H9 (cell line): ENCODE measurements at regions not wholly inside any gene's neighbourhood (a gene's known extent, or its start where the extent isn't known, plus 50 kb on each side); places are given as distances from the start of the nearest gene placed in this dataset.

Source experiments
- DNase-seq: peaks from one replicate; pipeline ENCODE4 v3.0.0-alpha.2; 2017
- H2AFZ ChIP-seq: one replicate; pipeline ENCODE4 v1.6.1; 2013; ENCODE audit warnings: mild to moderate bottlenecking, low read length, control low read depth, moderate library complexity
- H2AK5ac ChIP-seq: 2 replicates; pipeline ENCODE4 v1.6.1; 2013; ENCODE audit warnings: low read length, control low read depth, mixed read lengths; ENCODE audit not compliant: insufficient read length
- H2BK120ac ChIP-seq: one replicate; pipeline ENCODE4 v1.6.1; 2013; ENCODE audit warnings: low read depth, mild to moderate bottlenecking, low read length, control low read depth, inconsistent platforms; ENCODE audit not compliant: poor library complexity, severe bottlenecking
- H2BK12ac ChIP-seq: 2 replicates; pipeline ENCODE4 v1.6.1; 2013; ENCODE audit warnings: low read length, control low read depth, mixed read lengths, low read depth; ENCODE audit not compliant: insufficient read length
- H2BK15ac ChIP-seq: 2 replicates; pipeline ENCODE4 v1.6.1; 2013; ENCODE audit warnings: low read depth, low read length, control low read depth
- H2BK20ac ChIP-seq: one replicate; pipeline ENCODE4 v1.6.1; 2013; ENCODE audit warnings: low read depth, mild to moderate bottlenecking, low read length, control low read depth, inconsistent platforms; ENCODE audit not compliant: poor library complexity, severe bottlenecking
- H2BK5ac ChIP-seq: 2 replicates; pipeline ENCODE4 v1.6.1; 2013; ENCODE audit warnings: low read length, control low read depth, mixed read lengths; ENCODE audit not compliant: insufficient read length
- H3K14ac ChIP-seq: 2 replicates; pipeline ENCODE4 v1.6.1; 2013; ENCODE audit warnings: low read length, control low read depth; ENCODE audit not compliant: insufficient read depth
- H3K18ac ChIP-seq: 2 replicates; pipeline ENCODE4 v1.6.1; 2013; ENCODE audit warnings: low read depth, mild to moderate bottlenecking, mixed read lengths, low read length, control low read depth; ENCODE audit not compliant: insufficient read length
- H3K23ac ChIP-seq: 2 replicates; pipeline ENCODE4 v1.6.1; 2013; ENCODE audit warnings: low read length, control low read depth, mixed read lengths, low read depth; ENCODE audit not compliant: insufficient read length
- H3K23me2 ChIP-seq: 2 replicates; pipeline ENCODE4 v1.6.1; 2013; ENCODE audit warnings: low read depth, mild to moderate bottlenecking, mixed read lengths, low read length, control low read depth; ENCODE audit not compliant: insufficient read length, poor library complexity, severe bottlenecking
- H3K27ac ChIP-seq: 2 replicates; pipeline ENCODE4 v1.5.1; 2013; ENCODE audit warnings: low read length, control low read depth, mixed read lengths, low read depth; ENCODE audit not compliant: insufficient read length
- H3K27me3 ChIP-seq: 2 replicates; pipeline ENCODE4 v1.6.1; 2013; ENCODE audit warnings: low read length, control low read depth, inconsistent platforms; ENCODE audit not compliant: insufficient read depth
- H3K4ac ChIP-seq: 2 replicates; pipeline ENCODE4 v1.6.1; 2013; ENCODE audit warnings: low read depth, mild to moderate bottlenecking, control low read depth, inconsistent platforms, low read length, moderate library complexity
- H3K4me1 ChIP-seq: 2 replicates; pipeline ENCODE4 v1.6.1; 2013; ENCODE audit warnings: low read length, control low read depth, inconsistent platforms; ENCODE audit not compliant: insufficient read depth
- H3K4me2 ChIP-seq: 2 replicates; pipeline ENCODE4 v1.6.1; 2013; ENCODE audit warnings: low read length, control low read depth, mixed read lengths; ENCODE audit not compliant: insufficient read length, insufficient read depth
- H3K56ac ChIP-seq: 2 replicates; pipeline ENCODE4 v1.6.1; 2013; ENCODE audit warnings: low read depth, mild to moderate bottlenecking, mixed read lengths, low read length, control low read depth; ENCODE audit not compliant: insufficient read length
- H3K79me1 ChIP-seq: 2 replicates; pipeline ENCODE4 v1.6.1; 2013; ENCODE audit warnings: low read depth, mild to moderate bottlenecking, moderate library complexity, low read length, control low read depth, inconsistent platforms; ENCODE audit not compliant: insufficient read depth, poor library complexity, severe bottlenecking
- H3K79me2 ChIP-seq: 2 replicates; pipeline ENCODE4 v1.6.1; 2013; ENCODE audit warnings: low read length, control low read depth, inconsistent platforms; ENCODE audit not compliant: insufficient read depth
- H3K9ac ChIP-seq: 2 replicates; pipeline ENCODE4 v1.6.1; 2013; ENCODE audit warnings: low read length, control low read depth, mixed read lengths; ENCODE audit not compliant: insufficient read length; ENCODE audit errors: extremely low read depth
- H3K9me3 ChIP-seq: one replicate; pipeline ENCODE4 v1.6.1; 2013; ENCODE audit warnings: low read depth, low read length, inconsistent platforms; ENCODE audit not compliant: control insufficient read depth
- H3T11ph ChIP-seq: one replicate; pipeline ENCODE4 v1.6.1; 2013; ENCODE audit warnings: mild to moderate bottlenecking, low read length, control low read depth, inconsistent platforms
- H4K20me1 ChIP-seq: one replicate; pipeline ENCODE4 v1.6.1; 2013; ENCODE audit not compliant: control insufficient read depth, insufficient read length, insufficient read depth
- H4K5ac ChIP-seq: 2 replicates; pipeline ENCODE4 v1.6.1; 2013; ENCODE audit warnings: low read depth, mild to moderate bottlenecking, mixed read lengths, low read length, control low read depth; ENCODE audit not compliant: insufficient read length
- H4K8ac ChIP-seq: replicated peaks from 2 replicates; pipeline ENCODE4 v1.6.1; 2013; ENCODE audit warnings: low read length, control low read depth, mixed read lengths, low read depth; ENCODE audit not compliant: insufficient read length
- H4K91ac ChIP-seq: 2 replicates; pipeline ENCODE4 v1.6.1; 2013; ENCODE audit warnings: low read depth, mild to moderate bottlenecking, moderate library complexity, mixed read lengths, low read length, control low read depth; ENCODE audit not compliant: insufficient read length
- H3K27ac Mint-ChIP-seq, 3 experiments: 2 replicates in 2 of 3; 3 replicates in 1 of 3; pipeline ENCODE4 v1.8.0; 2020 to 2021; ENCODE audit warnings: mixed read lengths in 3 of 3, mild to moderate bottlenecking in 1 of 3, moderate library complexity in 1 of 3
- H3K27me3 Mint-ChIP-seq: 2 replicates; pipeline ENCODE4 v1.8.0; 2021; ENCODE audit warnings: low read depth, mild to moderate bottlenecking, moderate library complexity, mixed read lengths
- H3K36me3 Mint-ChIP-seq, 3 experiments: 2 replicates in 2 of 3; 3 replicates in 1 of 3; pipeline ENCODE4 v1.8.0; 2020 to 2021; ENCODE audit warnings: low read depth in 3 of 3, mixed read lengths in 3 of 3; ENCODE audit not compliant: insufficient read depth in 1 of 3
- H3K4me1 Mint-ChIP-seq, 2 experiments: 2 replicates each; pipeline ENCODE4 v1.8.0; 2020; ENCODE audit warnings: mixed read lengths in 2 of 2
- H3K4me3 Mint-ChIP-seq, 2 experiments: 2 replicates in 1 of 2; 3 replicates in 1 of 2; pipeline ENCODE4 v1.8.0; 2020 to 2021; ENCODE audit warnings: mild to moderate bottlenecking in 2 of 2, mixed read lengths in 2 of 2, moderate library complexity in 1 of 2
- H3K9me3 Mint-ChIP-seq, 2 experiments: 2 replicates in 1 of 2; 3 replicates in 1 of 2; pipeline ENCODE4 v1.8.0; 2020; ENCODE audit warnings: mild to moderate bottlenecking in 2 of 2, mixed read lengths in 2 of 2, moderate library complexity in 1 of 2
- CTCF ChIP-seq: fragments of 200-600 bp; sonication (generic); conservative IDR thresholded peaks from 3 replicates; pipeline ENCODE4 v1.8.0; 2021; ENCODE audit warnings: antibody characterized with exemption, mild to moderate bottlenecking
- WGBS: extraction: QIAGEN DNeasy Blood & Tissue Kit; methylation state at CpG from one replicate; pipeline ENCODE4 v1.1.7; 2013; ENCODE audit warnings: missing lambda C conversion rate, low lambda C conversion rate, mixed read lengths; ENCODE audit not compliant: insufficient read length; ENCODE audit errors: extremely low coverage; 5-methylcytosine and 5-hydroxymethylcytosine counted together

GRCh38 chr13:104980586-104980985, 1554.9 kb downstream of the EFNB2 start:
- no peak for DNase-seq
- no CpG with 5 or more reads among the region's 2 CpGs for WGBS
- H3K27ac Mint-ChIP-seq = no peak overlapping the region

More at GRCh38 chr13:104980586-104980985, 1554.9 kb downstream of the EFNB2 start:
- Histone ChIP-seq H2BK15ac (no peak overlapping the region), H4K91ac (no peak overlapping the region), H3K27ac (no peak overlapping the region), H4K5ac (no peak overlapping the region), H3K79me2 (no peaks in the 10 kb centered on the region), H2AK5ac (no peak overlapping the region), H2AFZ (no peak overlapping the region), H4K8ac (no peak overlapping the region), H3K4me2 (no peak overlapping the region), H3K9ac (no peak overlapping the region), H2BK12ac (no peak overlapping the region), H3K14ac (no peak overlapping the region), H2BK20ac (no peak overlapping the region), H3K4me1 (no peaks in the 10 kb centered on the region), H2BK120ac (no peak overlapping the region), H3K23me2 (no peaks in the 10 kb centered on the region), H3K23ac (no peak overlapping the region), H3K9me3 (no peaks in the 10 kb centered on the region), H3K56ac (no peak overlapping the region), H3K4ac (no peak overlapping the region), H2BK5ac (no peak overlapping the region), H3K79me1 (no peaks in the 10 kb centered on the region), H3K18ac (no peak overlapping the region), H4K20me1 (no peaks in the 10 kb centered on the region), H3T11ph (no peak overlapping the region), H3K27me3 (no peaks in the 10 kb centered on the region)
- Mint-ChIP-seq H3K4me1 (no peaks in the 10 kb centered on the region), H3K9me3 (no peaks in the 10 kb centered on the region), H3K4me3 (no peak overlapping the region), H3K27me3 (no peaks in the 10 kb centered on the region), H3K36me3 (no peaks in the 10 kb centered on the region)
- TF ChIP-seq CTCF = no peak
